ENCODE measurements at regions not wholly inside any gene's neighbourhood (a gene's known extent, or its start where the extent isn't known, plus 50 kb on each side); places are given as distances from the start of the nearest gene placed in this dataset.

DNA sequence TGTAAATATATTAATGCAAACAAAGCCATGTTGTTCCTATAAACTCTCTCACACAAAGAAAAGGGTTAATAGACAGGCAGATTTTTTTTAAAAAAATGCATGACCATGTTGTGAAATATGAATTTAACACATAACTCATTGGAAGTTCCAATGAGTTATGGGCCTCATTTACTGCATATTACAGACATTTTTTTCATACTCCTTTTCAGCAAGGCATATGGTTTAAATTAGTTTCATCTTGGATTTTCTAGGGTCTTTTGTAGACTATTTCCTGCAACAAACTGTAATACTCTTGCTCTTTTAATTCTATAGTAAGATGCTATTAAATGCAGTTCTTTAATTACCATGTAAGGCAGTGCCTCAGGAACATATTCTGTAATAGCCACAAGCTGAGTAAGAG is 323.1 kb downstream of the GBA3 start:
- no peak overlapping the region for H3K27ac ChIP-seq
- H3K4me3 ChIP-seq = no peak overlapping the region
- intact Hi-C loops (cut with DNase I) = no loop called here
- H3K36me3 ChIP-seq = no peaks in the 10 kb centered on the region
- H3K27me3 ChIP-seq = no peaks in the 10 kb centered on the region
- DNase-seq (ENCODE audit: low spot score in 2 of 2) = no peak
- H3K4me1 ChIP-seq = no peaks in the 10 kb centered on the region
- no peak for TF ChIP-seq CTCF (IDR thresholded peaks at IDR 0.05)
- H3K9me3 ChIP-seq = no peaks in the 10 kb centered on the region

DNA sequence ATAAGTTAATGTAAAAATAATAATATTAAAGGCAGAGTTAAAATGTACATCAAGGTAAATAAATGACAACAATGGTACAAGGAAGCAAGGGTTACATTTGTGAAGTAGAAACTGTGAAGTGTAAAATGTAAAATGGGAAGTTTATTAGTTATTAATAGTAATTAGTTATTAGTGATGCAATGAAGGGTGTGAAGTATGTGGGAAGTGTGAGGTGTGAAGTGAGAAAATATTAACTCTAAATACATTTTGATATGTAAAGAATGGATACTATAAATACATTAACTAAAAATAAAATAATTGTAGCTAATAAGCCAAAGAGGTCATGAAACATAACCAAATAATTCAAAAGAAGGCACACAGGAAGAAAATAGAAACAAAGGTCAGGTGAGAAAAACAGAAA is 316.4 kb downstream of the GBA3 start:
- no peak overlapping the region for H3K4me3 ChIP-seq
- no peaks in the 10 kb centered on the region for H3K36me3 ChIP-seq
- no peak for DNase-seq (ENCODE audit: low spot score in 2 of 2)
- peaks cover 0 to 4% of the 10 kb centered on the region in 2 donors for H3K9me3 ChIP-seq
- no peaks in the 10 kb centered on the region for H3K27me3 ChIP-seq
- no peak for TF ChIP-seq CTCF (IDR thresholded peaks at IDR 0.05)
- intact Hi-C loops (cut with DNase I) = no loop called here
- H3K27ac ChIP-seq = no peak overlapping the region
- no peaks in the 10 kb centered on the region for H3K4me1 ChIP-seq

DNA sequence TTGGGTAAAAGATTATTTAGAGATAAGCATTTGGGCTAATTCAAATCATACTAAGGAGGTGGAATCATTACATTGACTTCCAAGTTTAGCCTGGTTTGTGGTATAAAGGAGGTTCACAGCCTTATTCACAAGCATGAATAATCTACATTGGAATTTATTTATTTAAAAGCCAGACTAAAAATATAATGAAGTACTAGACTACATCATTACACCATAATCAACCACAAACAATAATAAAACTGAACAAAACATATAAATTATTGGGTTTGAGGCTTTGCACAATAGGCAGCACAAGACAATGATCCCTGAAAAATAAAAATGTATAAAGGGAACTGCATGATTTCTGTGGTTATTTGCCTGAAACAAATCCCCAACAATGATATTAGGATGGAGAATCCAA is 314.0 kb downstream of the GBA3 start:
- no peak for DNase-seq (ENCODE audit: low spot score in 2 of 2)
- no peaks in the 10 kb centered on the region for H3K36me3 ChIP-seq
- H3K9me3 ChIP-seq = peaks cover 0 to 4% of the 10 kb centered on the region in 2 donors
- H3K4me3 ChIP-seq = no peak overlapping the region
- intact Hi-C loops (cut with DNase I) = no loop called here
- H3K27me3 ChIP-seq = no peaks in the 10 kb centered on the region
- TF ChIP-seq CTCF (IDR thresholded peaks at IDR 0.05) = no peak
- no peak overlapping the region for H3K27ac ChIP-seq
- no peaks in the 10 kb centered on the region for H3K4me1 ChIP-seq

DNA sequence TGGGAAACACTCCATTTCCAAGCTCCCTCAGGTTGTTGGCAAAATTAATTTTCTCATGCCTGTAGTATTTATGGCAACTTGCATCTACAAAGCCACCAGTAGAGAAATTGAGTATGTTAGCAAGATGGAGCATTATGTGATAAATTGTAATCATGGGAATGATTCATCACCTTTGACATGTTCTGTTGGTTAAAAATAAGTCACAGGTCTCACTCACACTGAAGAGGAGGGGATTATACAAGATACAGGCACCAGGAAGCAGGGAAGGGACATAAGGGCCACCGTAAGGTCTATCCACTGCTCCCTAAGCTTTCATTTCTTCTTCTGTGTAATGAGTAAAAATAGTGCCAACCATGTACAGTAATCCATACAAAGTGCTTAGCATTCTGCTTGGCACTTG is 313.0 kb downstream of the GBA3 start:
- Histone ChIP-seq H3K4me3 (no peak overlapping the region), H3K4me1 (no peaks in the 10 kb centered on the region), H3K9me3 (peaks cover 0 to 4% of the 10 kb centered on the region in 2 donors), H3K27ac (no peak overlapping the region), H3K27me3 (no peaks in the 10 kb centered on the region), H3K36me3 (no peaks in the 10 kb centered on the region)
- intact Hi-C loops (cut with DNase I) = no loop called here
- TF ChIP-seq CTCF (IDR thresholded peaks at IDR 0.05) = no peak
- DNase-seq (ENCODE audit: low spot score in 2 of 2) = no peak

- no peaks in the 10 kb centered on the region for H3K9me3 ChIP-seq
- H3K4me3 ChIP-seq = no peak overlapping the region
- H3K36me3 ChIP-seq = no peaks in the 10 kb centered on the region
- H3K4me1 ChIP-seq = no peaks in the 10 kb centered on the region
- TF ChIP-seq CTCF (IDR thresholded peaks at IDR 0.05) = no peak
- DNase-seq (ENCODE audit: low spot score in 2 of 2) = no peak
- no peaks in the 10 kb centered on the region for H3K27me3 ChIP-seq
- intact Hi-C loops (cut with DNase I) = no loop called here
- H3K27ac ChIP-seq = no peak overlapping the region
These were observed 308.7 kb downstream of the GBA3 start for GRCh38 chr4:23001478-23001877.

GRCh38 chr4:22999419-22999818 is 306.7 kb downstream of the GBA3 start:
- no peaks in the 10 kb centered on the region for H3K4me1 ChIP-seq
- no peaks in the 10 kb centered on the region for H3K27me3 ChIP-seq
- no peaks in the 10 kb centered on the region for H3K36me3 ChIP-seq
- intact Hi-C loops (cut with DNase I) = no loop called here
- H3K27ac ChIP-seq = no peak overlapping the region
- no peak overlapping the region for H3K4me3 ChIP-seq
- no peak for TF ChIP-seq CTCF (IDR thresholded peaks at IDR 0.05)
- H3K9me3 ChIP-seq = no peaks in the 10 kb centered on the region
- DNase-seq (ENCODE audit: low spot score in 2 of 2) = no peak
